HG03139 (cell line): ENCODE measurements at regions not wholly inside any gene's neighbourhood (a gene's known extent, or its start where the extent isn't known, plus 50 kb on each side); places are given as distances from the start of the nearest gene placed in this dataset.
"Not testable (repeated sequence)": the region's sequence is repeated elsewhere in the genome, so short reads cannot be mapped to it uniquely, and the experiment has no call there.

Experiments
- ATAC-seq: cut with Tn5 transposase; IDR thresholded peaks from one replicate; pipeline ENCODE4 v1.9.1; 2021; ENCODE audit not compliant: unreplicated experiment

- ATAC-seq, result not testable (repeated sequence)
Observed at GRCh38 chr1:148211191-148211590, 59.1 kb upstream of the NBPF11 start.

- ATAC-seq, result not testable (repeated sequence)
Observed at GRCh38 chr1:148210624-148211023, 58.5 kb upstream of the NBPF11 start.

GRCh38 chr1:148210166-148210565 lies 58.1 kb upstream of the NBPF11 start:
- not testable (repeated sequence) for ATAC-seq

GRCh38 chr1:148202013-148202412 lies 49.9 kb upstream of the NBPF11 start:
- not testable (repeated sequence) for ATAC-seq
